Activated CD8-positive, alpha-beta memory T cell treated with anti-CD3 and anti-CD28 coated beads for 4 hours (primary cell): ENCODE measurements at regions not wholly inside any gene's neighbourhood (a gene's known extent, or its start where the extent isn't known, plus 50 kb on each side); places are given as distances from the start of the nearest gene placed in this dataset.
A peak's percentile ranks its signal among the peaks of the same experiment; 100 is the strongest.
"Not testable (repeated sequence)": the region's sequence is repeated elsewhere in the genome, so short reads cannot be mapped to it uniquely, and the experiment has no call there.

Experiments
- DNase-seq, 2 donors: peaks; one replicate each; pipeline ENCODE4 v3.0.0-alpha.2; 2020; ENCODE audit warnings: low read depth in 2 of 2

DNA sequence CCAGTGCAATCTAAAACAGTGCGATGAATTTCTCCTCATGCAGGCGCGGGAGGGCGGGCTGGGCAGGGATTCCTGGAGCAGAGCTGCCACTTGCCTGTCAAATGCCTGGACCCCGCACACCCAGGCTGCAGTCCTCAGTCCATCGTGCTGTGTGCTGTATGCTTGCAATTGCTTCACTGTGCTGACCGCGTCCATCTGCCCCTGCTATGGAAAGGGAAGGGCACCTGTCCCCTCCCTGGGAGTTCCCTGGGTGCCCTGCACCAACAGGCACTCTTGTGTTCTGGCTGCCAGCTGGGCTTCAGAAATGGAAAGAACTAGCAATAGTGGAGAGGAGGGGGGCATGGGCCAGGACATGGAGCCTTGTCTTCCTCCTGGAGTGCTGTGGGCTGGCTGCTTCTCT is 185.4 kb upstream of the B3GAT1 start:
- no peak for DNase-seq

- no peak for DNase-seq
Measured at GRCh38 chr11:134596404-134596803, 184.4 kb upstream of the B3GAT1 start.

GRCh38 chr11:134592391-134592990 is 180.4 kb upstream of the B3GAT1 start:
- DNase-seq = peak; percentile 10 to 25

- DNase-seq = no peak
Measured at GRCh38 chr11:134591338-134591737, 179.3 kb upstream of the B3GAT1 start.

DNA sequence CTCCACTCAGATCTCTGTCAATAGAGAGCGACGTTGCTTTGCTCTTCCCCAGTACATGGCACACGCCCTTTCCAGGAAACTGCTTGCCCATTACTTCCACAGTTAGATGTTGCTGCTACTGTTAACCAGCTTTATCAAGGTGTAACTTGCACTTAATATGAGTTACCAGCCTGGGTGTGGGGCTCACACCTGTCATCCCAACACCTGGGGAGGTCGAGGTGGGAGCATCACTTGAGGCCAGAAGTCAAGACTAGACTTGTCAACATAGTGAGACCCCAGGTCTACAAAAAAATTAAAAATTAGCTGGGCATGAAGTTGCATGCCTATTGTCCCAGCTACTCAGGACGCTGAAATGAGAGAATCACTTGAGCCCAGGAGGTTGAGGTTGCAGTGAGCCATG is 177.1 kb upstream of the B3GAT1 start:
- no peak for DNase-seq

DNA sequence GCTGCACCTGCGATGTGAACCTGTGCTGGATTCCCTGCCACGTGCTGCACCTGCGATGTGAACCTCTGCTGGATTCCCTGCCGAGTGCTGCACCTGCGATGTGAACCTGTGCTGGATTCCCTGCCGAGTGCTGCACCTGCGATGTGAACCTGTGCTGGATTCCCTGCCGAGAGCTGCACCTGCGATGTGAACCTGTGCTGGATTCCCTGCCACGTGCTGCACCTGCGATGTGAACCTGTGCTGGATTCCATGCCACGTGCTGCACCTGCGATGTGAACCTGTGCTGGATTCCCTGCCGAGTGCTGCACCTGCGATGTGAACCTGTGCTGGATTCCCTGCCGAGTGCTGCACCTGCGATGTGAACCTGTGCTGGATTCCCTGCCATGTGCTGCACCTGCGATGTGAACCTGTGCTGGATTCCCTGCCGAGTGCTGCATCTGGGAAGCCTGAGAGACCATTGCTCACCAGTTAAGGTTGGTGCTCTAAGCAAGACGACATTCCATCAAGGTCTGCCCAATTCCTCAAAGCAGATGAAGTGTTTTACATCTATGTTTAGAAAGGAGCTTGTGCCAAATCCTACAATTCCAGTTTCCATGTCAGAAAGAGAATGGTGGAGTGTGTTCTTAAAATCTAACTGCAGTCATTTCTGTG is 176.5 kb upstream of the B3GAT1 start:
- not testable (repeated sequence) for DNase-seq

GRCh38 chr11:134587345-134587744 is 175.3 kb upstream of the B3GAT1 start:
- no peak for DNase-seq

- no peak for DNase-seq
Measured at GRCh38 chr11:134586726-134587125, 174.7 kb upstream of the B3GAT1 start.

DNA sequence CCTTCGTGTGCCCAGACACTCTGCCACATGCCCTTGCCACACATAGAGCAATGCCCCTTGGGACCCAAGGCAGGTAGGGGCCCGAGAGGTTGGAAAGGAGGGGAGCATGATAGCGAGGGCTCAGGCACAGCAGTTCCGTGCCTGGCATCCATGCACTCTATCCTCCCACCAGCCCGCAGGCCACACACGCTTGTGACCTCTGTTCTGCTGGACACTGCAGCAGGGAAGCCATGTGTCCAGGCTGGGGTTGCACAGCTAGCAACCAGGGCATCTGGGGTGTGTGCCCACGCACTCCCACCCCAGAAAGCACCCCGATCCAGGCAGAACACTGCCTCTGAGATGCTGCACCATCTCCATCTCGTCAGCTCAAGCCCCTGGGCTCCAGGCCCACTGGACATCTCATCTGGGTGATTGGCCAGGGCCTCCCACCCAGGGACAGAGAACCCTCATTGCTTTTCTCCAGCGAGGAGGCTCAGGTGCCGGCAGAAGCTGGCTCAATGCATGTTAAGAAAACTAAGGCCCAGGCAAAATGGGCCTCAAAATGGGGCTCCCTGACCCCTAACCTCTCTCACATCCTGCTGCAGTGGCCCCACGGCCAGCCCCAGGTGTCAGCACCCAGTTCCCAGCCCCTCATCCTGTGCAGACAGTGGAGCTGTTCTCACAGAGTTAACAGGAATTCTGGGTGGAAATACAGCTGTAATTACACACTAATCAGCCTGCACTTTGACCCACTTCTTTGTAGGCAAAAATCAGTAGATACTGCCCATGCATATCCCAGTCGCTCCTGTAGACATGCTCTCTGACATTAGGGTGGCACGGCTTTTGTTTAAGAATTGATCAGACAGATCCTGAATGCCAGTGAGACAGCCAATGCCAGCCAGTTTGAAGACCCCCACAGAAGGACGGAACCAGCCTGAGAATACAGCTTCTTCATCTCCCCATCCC is 173.9 kb upstream of the B3GAT1 start:
- no peak for DNase-seq

DNA sequence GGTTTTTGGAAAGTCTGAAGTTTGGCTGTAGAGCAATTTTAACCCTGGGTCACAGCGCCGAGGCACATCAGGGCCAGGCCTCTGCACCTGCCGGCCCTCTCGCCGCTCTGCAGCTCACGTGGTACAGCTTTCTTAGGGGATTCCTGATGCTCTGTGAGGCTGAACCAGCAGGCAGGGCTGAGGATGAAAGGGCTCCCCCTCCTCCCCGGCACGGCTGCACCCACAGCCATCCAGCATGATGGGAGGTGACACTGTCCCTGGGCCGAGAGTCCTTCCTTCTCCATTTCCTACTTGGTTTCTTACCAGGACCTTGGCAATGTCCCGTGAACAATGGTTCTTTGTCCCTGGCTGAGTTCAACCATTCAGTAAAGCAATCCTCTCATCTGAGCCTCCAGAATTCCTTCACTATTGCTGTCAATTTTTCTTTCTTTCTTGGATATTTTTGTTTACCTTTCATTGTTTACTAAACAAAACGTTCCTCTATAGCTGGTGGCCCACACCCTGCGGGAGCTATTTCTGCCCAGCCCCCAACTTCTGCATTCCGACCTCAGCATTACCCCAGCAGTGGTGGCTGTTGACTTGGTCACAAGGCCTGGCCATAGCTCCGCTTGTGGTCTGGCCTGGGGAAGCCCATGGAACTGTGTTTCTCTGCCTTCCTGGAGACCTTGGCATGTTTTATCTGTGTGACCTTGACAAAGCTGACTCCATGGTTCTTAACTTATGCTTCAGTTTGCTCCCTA is 172.8 kb upstream of the B3GAT1 start:
- no peak for DNase-seq

DNA sequence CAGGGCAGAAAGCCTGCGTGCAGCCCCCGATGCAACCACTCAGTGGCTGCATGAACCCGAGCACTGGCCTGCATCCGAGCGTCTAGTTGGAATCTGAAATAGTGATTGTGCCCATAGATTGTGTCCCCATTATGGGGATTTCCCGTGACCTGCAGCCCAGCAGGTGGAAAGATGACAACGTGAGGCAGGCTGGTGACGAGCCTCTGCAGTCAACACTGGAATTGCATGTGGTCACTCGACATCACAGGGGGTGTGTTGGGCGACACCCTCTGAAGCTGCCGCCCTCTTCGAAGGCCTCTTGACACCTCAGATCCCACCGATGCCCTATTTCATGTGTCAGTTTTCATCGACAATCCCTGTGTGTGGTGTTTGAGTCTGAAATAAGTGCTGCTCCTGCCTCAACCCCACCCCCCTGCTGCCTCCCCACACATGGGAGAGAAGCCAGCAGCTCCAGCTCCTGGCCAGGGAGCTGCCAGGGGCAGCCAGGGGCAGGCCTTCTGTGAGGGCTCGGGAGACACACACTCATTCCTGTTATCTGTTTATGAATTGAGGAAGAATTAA is 172.0 kb upstream of the B3GAT1 start:
- no peak for DNase-seq

DNA sequence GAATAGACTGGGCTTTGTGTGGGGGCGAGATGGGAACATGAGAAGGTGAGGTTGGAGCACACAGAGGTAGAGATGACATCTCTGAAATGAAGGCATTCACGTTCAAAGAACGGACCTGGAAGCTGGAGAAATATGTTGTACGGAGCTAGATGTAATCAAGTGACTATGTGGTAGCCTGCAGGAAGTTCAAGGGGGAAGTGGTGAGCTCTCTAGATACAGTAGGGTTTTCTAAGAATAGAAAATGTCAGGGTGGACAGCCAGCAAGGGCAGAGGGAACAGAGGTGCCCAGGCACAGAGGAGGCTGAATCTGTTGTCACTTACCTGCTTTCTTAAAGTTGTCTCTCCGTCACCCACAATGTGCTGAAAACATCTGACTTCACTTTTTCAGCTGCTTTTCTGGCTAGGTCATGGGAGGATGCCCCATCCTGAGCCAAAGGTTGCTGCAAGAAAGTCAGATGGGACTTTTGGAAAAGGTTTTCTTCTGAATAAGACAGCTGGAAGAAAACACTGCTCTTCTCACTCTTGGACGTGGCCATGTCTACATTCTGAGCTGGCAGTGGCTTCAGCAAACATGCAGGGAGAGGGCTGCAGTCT is 171.5 kb upstream of the B3GAT1 start:
- DNase-seq = no peak

DNA sequence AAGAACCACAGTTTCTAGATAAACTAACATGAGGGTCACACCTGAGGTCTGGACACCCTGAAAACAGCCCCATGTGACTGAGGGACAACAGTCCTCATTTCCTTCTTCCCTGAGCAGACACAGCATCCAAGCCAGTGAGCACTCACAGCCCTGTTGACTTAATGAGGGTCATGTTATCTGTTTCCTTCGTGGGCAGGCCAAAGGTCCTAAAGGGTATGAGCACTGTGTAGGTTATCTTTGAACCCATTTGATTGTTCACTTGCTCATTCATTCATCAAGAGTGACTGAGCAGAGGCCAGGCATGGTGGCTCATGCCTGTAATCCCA is 170.7 kb upstream of the B3GAT1 start:
- DNase-seq = no peak

DNA sequence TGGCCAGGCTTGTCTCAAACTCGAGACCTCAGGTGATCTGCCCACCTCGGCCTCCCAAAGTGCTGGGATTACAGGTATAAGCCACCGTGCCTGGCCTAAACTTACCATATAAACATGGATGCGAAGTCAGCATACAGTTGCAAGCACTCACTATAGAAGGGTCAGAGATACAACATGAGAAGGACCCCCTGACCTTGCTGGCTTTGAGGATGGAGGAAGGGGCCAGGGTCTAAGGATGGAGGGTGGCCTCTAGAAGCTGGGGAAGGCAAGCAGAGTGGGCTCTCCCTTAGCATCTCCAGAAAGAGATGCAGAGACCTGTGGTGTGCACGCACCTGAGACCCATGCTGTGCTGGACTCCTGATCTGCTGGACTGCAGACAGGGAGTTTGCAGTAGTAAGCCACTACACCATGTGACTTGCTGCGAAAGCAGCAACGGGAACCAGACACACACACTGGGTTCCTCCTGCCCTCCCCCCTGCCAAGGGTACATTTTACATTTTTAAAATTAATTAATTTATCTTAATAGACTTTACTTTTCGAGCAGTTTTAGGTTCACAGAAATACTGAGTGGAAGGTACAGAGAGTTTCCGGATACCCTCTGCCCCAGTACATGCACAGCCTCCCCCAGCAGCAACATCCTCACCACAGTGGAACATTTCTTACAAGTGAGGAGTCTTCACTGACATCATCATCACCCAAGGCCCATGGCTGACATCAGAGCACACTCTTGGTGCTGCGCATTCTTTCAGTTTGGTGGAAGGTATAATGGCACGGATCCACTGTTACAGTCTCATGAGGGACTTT is 170.1 kb upstream of the B3GAT1 start:
- no peak for DNase-seq

DNA sequence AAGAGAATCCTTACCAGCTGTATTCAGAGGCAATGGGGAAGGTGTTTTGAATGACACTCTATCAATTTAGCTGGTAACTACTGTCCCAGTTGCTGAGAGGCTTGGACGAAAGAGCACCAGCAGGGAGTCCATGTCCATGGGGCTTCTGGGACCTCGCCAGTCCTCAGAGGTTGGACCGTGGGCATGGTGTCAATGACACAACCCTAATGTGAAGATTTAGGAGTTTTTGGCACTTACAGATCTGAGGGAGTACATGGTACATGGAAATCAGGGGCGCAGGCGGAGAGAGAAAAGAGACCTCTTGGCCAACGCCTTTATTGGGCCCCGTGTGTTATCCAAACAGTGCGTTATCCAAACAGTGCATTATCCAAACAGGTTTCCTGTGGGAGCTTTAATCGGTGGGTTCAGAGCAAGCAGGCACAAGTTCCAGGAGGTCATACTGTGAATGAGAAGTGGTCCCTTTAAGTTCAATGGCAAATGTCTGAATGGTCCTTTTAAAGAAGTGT is 169.1 kb upstream of the B3GAT1 start:
- DNase-seq = no peak

DNA sequence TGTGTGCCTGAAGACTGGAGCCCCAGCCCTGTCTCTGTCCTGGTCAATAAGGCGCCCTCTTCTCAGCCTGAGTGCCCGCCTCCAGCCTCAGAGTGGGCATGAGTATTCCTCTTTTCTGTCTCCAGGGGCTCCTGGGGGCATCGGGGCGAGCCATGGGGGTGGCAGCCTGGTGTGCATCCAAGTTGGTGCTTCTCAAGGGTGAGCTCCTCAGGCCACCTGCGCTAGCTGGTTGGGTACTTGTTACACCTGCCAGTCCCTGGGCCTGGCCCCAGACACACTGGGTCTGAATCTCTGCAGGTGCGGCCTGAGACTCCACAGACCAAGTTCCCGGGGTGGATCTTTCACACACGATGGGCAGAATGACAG is 168.6 kb upstream of the B3GAT1 start:
- DNase-seq = no peak

GRCh38 chr11:134579724-134580609 is 167.9 kb upstream of the B3GAT1 start:
- no peak for DNase-seq

DNA sequence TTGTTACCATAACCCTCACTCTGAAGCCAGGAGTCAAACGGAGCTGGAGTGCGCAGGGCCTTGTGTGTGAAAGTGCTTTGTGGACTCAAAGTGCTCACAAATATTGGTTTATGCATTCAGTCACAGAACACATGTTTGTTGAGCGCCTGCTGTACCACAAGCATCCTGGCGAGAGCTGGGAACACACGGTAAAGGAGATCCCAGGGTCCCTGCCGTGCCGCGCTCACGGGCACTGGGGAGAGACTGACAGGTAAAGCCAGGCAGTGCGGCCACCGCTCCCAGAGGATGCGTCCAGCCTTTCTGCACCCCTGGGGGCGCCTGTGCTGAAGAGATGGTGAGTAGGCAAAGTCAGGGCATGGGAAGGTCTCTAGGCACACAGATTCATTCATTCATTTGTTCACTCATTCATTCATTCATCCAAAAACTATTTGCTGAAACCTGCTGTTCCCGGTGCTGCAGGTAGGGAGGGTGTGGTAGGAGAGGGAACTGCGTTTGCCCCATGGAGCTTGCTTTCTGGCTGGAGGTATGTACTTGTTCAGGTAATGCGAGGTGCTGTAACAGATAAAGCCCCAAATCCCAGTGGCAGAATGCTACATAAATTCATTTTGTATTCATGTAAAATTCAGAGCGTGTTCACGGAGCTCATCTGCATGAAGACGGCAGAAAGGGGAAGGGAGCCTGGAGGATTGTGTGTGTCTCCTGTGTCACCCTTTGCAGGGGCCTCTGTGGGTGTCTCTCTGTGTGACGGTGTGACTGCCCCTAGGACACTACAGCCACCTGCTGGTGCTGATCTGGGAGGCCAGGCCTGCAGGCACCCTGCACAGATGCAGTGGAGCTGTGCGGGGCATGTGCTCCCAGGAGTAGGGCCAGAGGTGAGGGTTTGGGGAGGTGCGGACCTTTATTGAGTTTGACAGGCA is 167.0 kb upstream of the B3GAT1 start:
- no peak for DNase-seq
